GM04504 (cell line): ENCODE measurements at regions not wholly inside any gene's neighbourhood (a gene's known extent, or its start where the extent isn't known, plus 50 kb on each side); places are given as distances from the start of the nearest gene placed in this dataset.
"Not testable (repeated sequence)": the region's sequence is repeated elsewhere in the genome, so short reads cannot be mapped to it uniquely, and the experiment has no call there.

Source experiments
- DNase-seq: peaks from one replicate; pipeline ENCODE4 v3.0.0-alpha.2; 2012; ENCODE audit warnings: low read depth

- DNase-seq, result no peak
Measured at GRCh38 chr13:89486709-89487108, 1815.5 kb downstream of the SLITRK5 start.

GRCh38 chr13:89490661-89491060 lies 1819.5 kb downstream of the SLITRK5 start:
- DNase-seq, result no peak

GRCh38 chr13:89496478-89496877 lies 1825.3 kb downstream of the SLITRK5 start:
- DNase-seq, result no peak

- DNase-seq, result no peak
Measured at GRCh38 chr13:89497658-89498057, 1826.5 kb downstream of the SLITRK5 start.

GRCh38 chr13:89502286-89502685 lies 1831.1 kb downstream of the SLITRK5 start:
- no peak for DNase-seq

- DNase-seq, result no peak
Measured at GRCh38 chr13:89514534-89515312, 1832.8 kb upstream of the MIR17HG start.

- no peak for DNase-seq
Measured at GRCh38 chr13:89515948-89516347, 1831.5 kb upstream of the MIR17HG start.

- DNase-seq, result no peak
Measured at GRCh38 chr13:89518289-89519077, 1829.0 kb upstream of the MIR17HG start.

GRCh38 chr13:89520468-89520867 lies 1827.0 kb upstream of the MIR17HG start:
- no peak for DNase-seq

GRCh38 chr13:89521672-89522071 lies 1825.8 kb upstream of the MIR17HG start:
- DNase-seq, result not testable (repeated sequence)

GRCh38 chr13:89541091-89542030 lies 1806.1 kb upstream of the MIR17HG start:
- DNase-seq, result no peak

- DNase-seq, result no peak
Measured at GRCh38 chr13:89550938-89551337, 1796.5 kb upstream of the MIR17HG start.

GRCh38 chr13:89554801-89555200 lies 1792.7 kb upstream of the MIR17HG start:
- no peak for DNase-seq

- DNase-seq, result no peak
Measured at GRCh38 chr13:89565476-89566100, 1781.9 kb upstream of the MIR17HG start.

GRCh38 chr13:89567025-89567424 lies 1780.5 kb upstream of the MIR17HG start:
- no peak for DNase-seq

- no peak for DNase-seq
Measured at GRCh38 chr13:89568276-89568675, 1779.2 kb upstream of the MIR17HG start.

- no peak for DNase-seq
Measured at GRCh38 chr13:89568746-89569145, 1778.7 kb upstream of the MIR17HG start.

- no peak for DNase-seq
Measured at GRCh38 chr13:89571676-89572075, 1775.8 kb upstream of the MIR17HG start.

GRCh38 chr13:89574077-89574476 lies 1773.4 kb upstream of the MIR17HG start:
- DNase-seq, result no peak

GRCh38 chr13:89577301-89577700 lies 1770.2 kb upstream of the MIR17HG start:
- no peak for DNase-seq

- no peak for DNase-seq
Measured at GRCh38 chr13:89584058-89584620, 1763.3 kb upstream of the MIR17HG start.
